GM13976 (cell line): ENCODE measurements at regions not wholly inside any gene's neighbourhood (a gene's known extent, or its start where the extent isn't known, plus 50 kb on each side); places are given as distances from the start of the nearest gene placed in this dataset.
"Not testable (repeated sequence)": the region's sequence is repeated elsewhere in the genome, so short reads cannot be mapped to it uniquely, and the experiment has no call there.

ENCODE experiments used
- DNase-seq: peaks from one replicate; pipeline ENCODE4 v3.0.0; 2012; ENCODE audit warnings: low spot score
- CTCF ChIP-seq: IDR thresholded peaks from 2 replicates; pipeline ENCODE4 v1.5.1; 2012; ENCODE audit warnings: borderline replicate concordance, mild to moderate bottlenecking; ENCODE audit not compliant: insufficient read depth; ENCODE audit errors: extremely low read depth, missing control alignments, control extremely low read depth
- in situ Hi-C: fragments of 300-500 bp; cut with MboI; formaldehyde crosslinking; loops from one replicate; pipeline ENCODE4 v1.12.0; 2022; ENCODE audit warnings: low sequenced_read_pairs, mixed read lengths, inconsistent platforms; ENCODE audit not compliant: unreplicated experiment

GRCh38 chr2:144982481-144982880 is 462.6 kb upstream of the ZEB2 start:
- no peak for TF ChIP-seq CTCF
- DNase-seq: no peak
- in situ Hi-C loops: no loop called here

- in situ Hi-C loops: no loop called here
- TF ChIP-seq CTCF: no peak
- DNase-seq: no peak
Measured at GRCh38 chr2:144975881-144976280, 456.0 kb upstream of the ZEB2 start.

- TF ChIP-seq CTCF: no peak
- in situ Hi-C loops: no loop called here
- DNase-seq: no peak
Measured at GRCh38 chr2:144972676-144973075, 452.8 kb upstream of the ZEB2 start.

- DNase-seq: no peak
- no peak for TF ChIP-seq CTCF
- in situ Hi-C loops: no loop called here
Measured at GRCh38 chr2:144971786-144972335, 451.9 kb upstream of the ZEB2 start.

GRCh38 chr2:144970410-144970809 is 450.5 kb upstream of the ZEB2 start:
- DNase-seq, in situ Hi-C loops: not testable (repeated sequence)

DNA sequence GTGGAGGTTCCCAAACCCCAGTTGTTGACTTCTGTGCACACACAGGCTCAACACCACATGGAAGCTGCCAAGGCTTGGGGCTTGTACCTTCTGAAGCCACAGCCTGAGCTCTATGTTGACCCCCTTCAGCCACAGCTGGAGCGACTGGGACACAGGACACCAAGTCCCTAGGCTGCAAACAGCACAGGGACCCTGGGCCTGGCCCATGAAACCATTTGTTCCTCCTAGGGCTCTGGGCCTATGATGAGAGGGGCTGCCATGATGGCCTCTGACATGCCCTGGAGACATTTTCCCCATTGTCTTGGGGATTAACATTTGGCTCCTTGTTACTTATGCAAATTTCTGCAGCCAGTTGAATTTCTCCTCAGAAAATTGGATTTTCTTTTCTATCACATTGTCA is 449.6 kb upstream of the ZEB2 start:
- in situ Hi-C loops, DNase-seq: not testable (repeated sequence)

DNA sequence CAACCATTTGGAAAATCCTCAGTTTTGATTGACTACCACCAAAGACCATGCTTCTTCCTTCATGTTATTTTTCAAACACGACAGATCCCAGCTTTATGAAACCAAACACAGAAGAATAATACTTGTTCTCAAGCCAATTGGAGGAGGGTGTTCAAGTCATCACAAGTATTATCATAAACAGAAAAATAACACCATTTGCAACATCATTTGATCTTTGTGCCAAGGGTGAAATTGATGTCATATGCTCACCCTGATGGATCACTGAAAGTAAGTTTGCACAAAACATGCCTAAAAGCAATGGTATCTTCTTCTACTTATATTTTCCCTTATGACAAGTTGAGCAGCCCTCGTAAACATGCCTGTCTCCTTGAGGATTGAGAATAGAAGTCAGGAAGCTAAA is 448.0 kb upstream of the ZEB2 start:
- no peak for DNase-seq
- no peak for TF ChIP-seq CTCF
- in situ Hi-C loops: no loop called here

DNA sequence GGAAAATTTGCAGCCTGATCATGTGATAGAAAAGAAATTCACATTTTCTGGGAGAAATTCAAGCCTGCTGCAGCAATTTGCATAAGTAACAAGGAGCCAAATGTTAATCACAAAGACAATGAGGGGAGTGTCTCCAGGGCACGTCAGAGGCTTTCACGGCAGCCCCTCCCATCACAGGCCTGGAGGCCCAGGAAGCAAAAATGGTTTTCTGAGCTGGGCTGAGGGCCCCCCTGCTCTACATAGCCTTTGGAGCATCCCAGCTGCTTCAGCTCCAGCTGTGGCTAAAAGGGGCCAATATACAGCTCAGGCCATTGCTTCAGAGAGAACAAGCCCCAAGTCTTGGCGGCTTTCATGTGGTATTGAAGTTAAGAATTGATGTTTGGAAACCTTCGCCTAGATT is 445.3 kb upstream of the ZEB2 start:
- no peak for TF ChIP-seq CTCF
- in situ Hi-C loops: no loop called here
- DNase-seq: no peak
